ENCODE measurements at regions not wholly inside any gene's neighbourhood (a gene's known extent, or its start where the extent isn't known, plus 50 kb on each side); places are given as distances from the start of the nearest gene placed in this dataset.

GRCh38 chr11:80328774-80329173 is 887.9 kb upstream of the TENM4 start:
- ATAC-seq (replicated peaks) (no peak), DNase-seq (no peak)
- Mint-ChIP-seq H3K36me3 (no peaks in the 10 kb centered on the region), H3K27me3 (no peaks in the 10 kb centered on the region), H3K27ac (no peak overlapping the region), H3K4me3 (no peak overlapping the region), H3K9me3 (peaks cover 0 to 2% of the 10 kb centered on the region in 2 donors), H3K4me1 (no peaks in the 10 kb centered on the region)

- H3K36me3 Mint-ChIP-seq, result no peaks in the 10 kb centered on the region
- H3K9me3 Mint-ChIP-seq, result peaks cover 0 to 2% of the 10 kb centered on the region in 2 donors
- H3K27ac Mint-ChIP-seq, result no peak overlapping the region
- ATAC-seq (replicated peaks), result no peak
- no peaks in the 10 kb centered on the region for H3K27me3 Mint-ChIP-seq
- DNase-seq, result no peak
- H3K4me1 Mint-ChIP-seq, result no peaks in the 10 kb centered on the region
- no peak overlapping the region for H3K4me3 Mint-ChIP-seq
Measured at GRCh38 chr11:80327956-80328614, 887.3 kb upstream of the TENM4 start.

- no peaks in the 10 kb centered on the region for H3K36me3 Mint-ChIP-seq
- no peaks in the 10 kb centered on the region for H3K4me1 Mint-ChIP-seq
- H3K27ac Mint-ChIP-seq, result no peak overlapping the region
- DNase-seq (no peak), ATAC-seq (replicated peaks) (no peak)
- H3K27me3 Mint-ChIP-seq, result no peaks in the 10 kb centered on the region
- H3K9me3 Mint-ChIP-seq, result no peaks in the 10 kb centered on the region
- H3K4me3 Mint-ChIP-seq, result no peak overlapping the region
Measured at GRCh38 chr11:80321786-80322185, 881.0 kb upstream of the TENM4 start.

- Mint-ChIP-seq H3K4me1 (no peaks in the 10 kb centered on the region), H3K27ac (no peak overlapping the region), H3K36me3 (no peaks in the 10 kb centered on the region), H3K27me3 (no peaks in the 10 kb centered on the region), H3K9me3 (no peaks in the 10 kb centered on the region), H3K4me3 (no peak overlapping the region)
- ATAC-seq (replicated peaks) (no peak), DNase-seq (no peak)
Measured at GRCh38 chr11:80320765-80321164, 879.9 kb upstream of the TENM4 start.

- DNase-seq (no peak), ATAC-seq (replicated peaks) (no peak)
- Mint-ChIP-seq H3K36me3 (no peaks in the 10 kb centered on the region), H3K9me3 (no peaks in the 10 kb centered on the region), H3K4me3 (no peak overlapping the region), H3K4me1 (no peaks in the 10 kb centered on the region), H3K27me3 (no peaks in the 10 kb centered on the region), H3K27ac (no peak overlapping the region)
Measured at GRCh38 chr11:80320226-80320625, 879.4 kb upstream of the TENM4 start.

GRCh38 chr11:80317612-80318011 is 876.8 kb upstream of the TENM4 start:
- Mint-ChIP-seq H3K9me3 (no peaks in the 10 kb centered on the region), H3K36me3 (no peaks in the 10 kb centered on the region), H3K27ac (no peak overlapping the region), H3K4me3 (no peak overlapping the region), H3K4me1 (no peaks in the 10 kb centered on the region), H3K27me3 (no peaks in the 10 kb centered on the region)
- DNase-seq (no peak), ATAC-seq (replicated peaks) (no peak)

GRCh38 chr11:80315200-80315599 is 874.4 kb upstream of the TENM4 start:
- no peak overlapping the region for H3K4me3 Mint-ChIP-seq

GRCh38 chr11:80309301-80309700 is 868.5 kb upstream of the TENM4 start:
- ATAC-seq (replicated peaks), result no peak

More at GRCh38 chr11:80315200-80315599, 874.4 kb upstream of the TENM4 start:
- Mint-ChIP-seq H3K27ac (no peak overlapping the region), H3K4me1 (no peaks in the 10 kb centered on the region), H3K9me3 (no peaks in the 10 kb centered on the region), H3K27me3 (no peaks in the 10 kb centered on the region), H3K36me3 (no peaks in the 10 kb centered on the region)
- DNase-seq, result no peak
- no peak for ATAC-seq (replicated peaks)

GRCh38 chr11:80307676-80308075 is 866.8 kb upstream of the TENM4 start:
- DNase-seq, result no peak
- ATAC-seq (replicated peaks), result no peak
- H3K36me3 Mint-ChIP-seq, result no peaks in the 10 kb centered on the region
- H3K9me3 Mint-ChIP-seq, result peaks cover 9% of the 10 kb centered on the region in 2 donors
- H3K4me1 Mint-ChIP-seq, result no peaks in the 10 kb centered on the region
- no peak overlapping the region for H3K27ac Mint-ChIP-seq
- no peaks in the 10 kb centered on the region for H3K27me3 Mint-ChIP-seq
- no peak overlapping the region for H3K4me3 Mint-ChIP-seq

More at GRCh38 chr11:80309301-80309700, 868.5 kb upstream of the TENM4 start:
- no peak overlapping the region for H3K4me3 Mint-ChIP-seq
- DNase-seq, result no peak
- no peaks in the 10 kb centered on the region for H3K36me3 Mint-ChIP-seq
- no peaks in the 10 kb centered on the region for H3K27me3 Mint-ChIP-seq
- H3K4me1 Mint-ChIP-seq, result no peaks in the 10 kb centered on the region
- no peak overlapping the region for H3K27ac Mint-ChIP-seq
- peaks cover 3 to 5% of the 10 kb centered on the region in 2 donors for H3K9me3 Mint-ChIP-seq

GRCh38 chr11:80297858-80298632 is 857.2 kb upstream of the TENM4 start:
- ATAC-seq (replicated peaks), result no peak
- DNase-seq, result no peak
- H3K27ac Mint-ChIP-seq, result no peak overlapping the region
- no peaks in the 10 kb centered on the region for H3K27me3 Mint-ChIP-seq
- H3K4me3 Mint-ChIP-seq, result no peak overlapping the region
- peaks cover 6% of the 10 kb centered on the region in 2 donors for H3K9me3 Mint-ChIP-seq
- no peaks in the 10 kb centered on the region for H3K36me3 Mint-ChIP-seq
- H3K4me1 Mint-ChIP-seq, result no peaks in the 10 kb centered on the region

GRCh38 chr11:80293293-80293692 is 852.5 kb upstream of the TENM4 start:
- no peak for ATAC-seq (replicated peaks)
- no peak for DNase-seq
- Mint-ChIP-seq H3K4me3 (no peak overlapping the region), H3K36me3 (no peaks in the 10 kb centered on the region), H3K27me3 (no peaks in the 10 kb centered on the region), H3K27ac (no peak overlapping the region), H3K9me3 (peaks cover 0 to 3% of the 10 kb centered on the region in 2 donors), H3K4me1 (no peaks in the 10 kb centered on the region)

- no peak for DNase-seq
- H3K36me3 Mint-ChIP-seq, result no peaks in the 10 kb centered on the region
- H3K4me1 Mint-ChIP-seq, result no peaks in the 10 kb centered on the region
- no peak for ATAC-seq (replicated peaks)
- H3K27me3 Mint-ChIP-seq, result no peaks in the 10 kb centered on the region
- H3K27ac Mint-ChIP-seq, result no peak overlapping the region
- peaks cover 0 to 4% of the 10 kb centered on the region in 2 donors for H3K9me3 Mint-ChIP-seq
- no peak overlapping the region for H3K4me3 Mint-ChIP-seq
Measured at GRCh38 chr11:80284946-80285785, 844.3 kb upstream of the TENM4 start.

- H3K27ac Mint-ChIP-seq, result no peak overlapping the region
- H3K4me3 Mint-ChIP-seq, result no peak overlapping the region
- peaks cover 0 to 4% of the 10 kb centered on the region in 2 donors for H3K9me3 Mint-ChIP-seq
- H3K27me3 Mint-ChIP-seq, result no peaks in the 10 kb centered on the region
- DNase-seq (no peak), ATAC-seq (replicated peaks) (no peak)
- no peaks in the 10 kb centered on the region for H3K36me3 Mint-ChIP-seq
- H3K4me1 Mint-ChIP-seq, result no peaks in the 10 kb centered on the region
Measured at GRCh38 chr11:80282643-80283042, 841.8 kb upstream of the TENM4 start.

- Mint-ChIP-seq H3K36me3 (no peaks in the 10 kb centered on the region), H3K27ac (no peak overlapping the region), H3K4me3 (no peak overlapping the region), H3K4me1 (no peaks in the 10 kb centered on the region), H3K9me3 (peaks cover 0 to 4% of the 10 kb centered on the region in 2 donors), H3K27me3 (no peaks in the 10 kb centered on the region)
- ATAC-seq (replicated peaks) (no peak), DNase-seq (no peak)
Measured at GRCh38 chr11:80281194-80281593, 840.4 kb upstream of the TENM4 start.

Data from stimulated activated naive B cell treated with anti-CD40 and anti-IgM and Interleukin-4, amounts not matched to agents 10 μg/mL and 1 μg/mL and 100 μg/mL, for 72 hours (primary cell).